VCaP (cell line): ENCODE measurements at regions not wholly inside any gene's neighbourhood (a gene's known extent, or its start where the extent isn't known, plus 50 kb on each side); places are given as distances from the start of the nearest gene placed in this dataset.
"Not testable (repeated sequence)": the region's sequence is repeated elsewhere in the genome, so short reads cannot be mapped to it uniquely, and the experiment has no call there.

Source experiments
- H3K27ac ChIP-seq: fragments of 450-650 bp; 2 replicates; pipeline ENCODE4 v1.5.1; 2017
- CTCF ChIP-seq: fragments of 450-650 bp; conservative IDR thresholded peaks from 2 replicates; pipeline ENCODE4 v1.5.1; 2017; ENCODE audit warnings: mild to moderate bottlenecking, moderate library complexity

DNA sequence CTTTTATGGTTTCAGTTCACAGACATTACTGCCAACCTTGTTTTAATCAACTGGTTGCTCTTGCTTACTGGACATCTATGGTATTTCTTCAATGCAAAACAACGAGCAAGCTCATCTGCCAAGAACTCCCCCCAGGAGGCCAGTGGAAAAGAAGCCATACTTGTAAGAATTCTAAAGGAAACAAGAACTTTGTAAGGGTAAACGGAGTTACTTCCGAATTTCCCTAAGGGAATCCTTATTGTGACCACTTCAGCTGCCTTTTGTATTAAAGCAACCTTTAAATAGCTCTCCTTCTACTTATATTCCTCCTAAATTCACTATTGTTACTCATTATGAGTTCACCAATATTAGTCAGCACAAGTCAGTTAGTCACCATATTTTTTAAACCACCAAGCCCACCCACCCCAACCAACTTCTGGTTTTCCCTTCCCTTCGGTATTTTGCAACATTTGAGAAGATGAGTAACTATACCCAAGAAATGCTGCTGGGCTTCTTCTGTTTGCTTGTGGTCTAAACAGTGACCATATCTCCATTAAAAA, 602.8 kb upstream of the DIPK2B start:
- no peak overlapping the region for H3K27ac ChIP-seq
- no peak for TF ChIP-seq CTCF

DNA sequence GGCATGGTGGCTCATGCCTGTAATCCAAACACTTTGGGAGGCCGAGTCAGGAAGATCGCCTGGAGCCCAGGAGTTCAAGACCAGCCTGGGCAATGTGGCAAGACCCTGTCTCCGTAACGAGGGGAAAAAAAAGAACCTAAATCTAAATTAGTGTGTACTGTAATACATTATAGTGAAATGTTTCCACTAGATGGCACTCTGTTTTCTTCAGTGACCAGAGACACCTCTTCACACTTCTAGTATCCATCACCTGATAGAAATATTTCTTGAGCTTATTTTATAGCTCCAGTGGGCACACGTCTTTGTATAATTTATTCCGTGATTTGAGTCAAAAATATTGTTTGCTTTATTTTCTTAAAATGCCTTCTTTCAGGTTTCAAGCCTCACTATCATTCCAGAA, 600.9 kb upstream of the DIPK2B start:
- H3K27ac ChIP-seq = no peak overlapping the region
- TF ChIP-seq CTCF = peak; percentile 64

DNA sequence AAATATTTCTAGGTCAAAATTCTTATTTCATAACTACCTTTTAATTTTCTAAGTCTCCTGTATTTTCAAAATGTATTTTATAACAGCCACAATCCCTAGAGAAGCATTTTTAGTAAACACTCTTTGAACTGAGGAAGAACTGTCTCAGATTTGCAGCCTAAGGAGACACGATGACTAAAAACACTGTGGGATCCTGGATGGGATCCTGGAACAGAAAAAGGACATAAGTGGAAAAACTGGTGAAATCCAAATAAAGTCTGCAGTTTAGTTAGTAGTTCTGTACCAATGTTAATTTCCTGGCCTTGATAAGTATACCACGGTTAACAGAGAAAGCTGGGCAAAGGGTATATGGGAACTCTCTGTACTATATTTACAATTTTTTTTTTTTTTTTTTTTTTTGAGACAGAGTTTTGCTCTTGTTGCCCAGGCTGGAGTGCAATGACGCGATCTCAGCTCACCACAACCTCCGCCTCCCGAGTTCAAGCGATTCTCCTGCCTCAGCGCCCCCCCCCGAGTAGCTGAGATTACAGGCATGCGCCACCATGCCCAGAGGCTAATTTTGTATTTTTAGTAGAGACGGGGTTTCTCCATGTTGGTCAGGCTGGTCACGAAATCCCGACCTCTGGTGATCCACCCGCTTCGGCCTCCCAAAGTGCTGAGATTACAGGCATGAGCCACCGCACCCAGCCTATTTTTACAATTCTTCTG, 600.2 kb upstream of the DIPK2B start:
- not testable (repeated sequence) for H3K27ac ChIP-seq

DNA sequence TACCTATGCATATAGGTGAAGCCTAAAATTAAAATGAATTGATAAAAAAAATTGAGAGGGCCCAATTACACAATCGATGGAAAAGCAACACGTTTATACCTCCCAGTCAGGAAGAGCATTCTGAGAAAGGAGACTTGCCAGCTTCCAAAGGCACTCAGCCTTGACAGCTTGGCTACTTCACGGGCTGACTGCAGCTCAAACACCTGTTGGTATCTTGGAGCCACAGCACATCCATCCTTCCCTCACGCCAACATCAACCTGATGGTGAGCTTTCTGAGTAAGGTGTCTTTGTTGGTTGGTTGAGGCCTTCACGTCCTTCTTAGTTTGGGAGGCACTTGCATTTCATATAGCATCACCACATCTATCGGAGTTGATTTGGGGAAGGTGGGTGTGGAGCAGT, 598.9 kb upstream of the DIPK2B start:
- no peak for TF ChIP-seq CTCF
- peak overlapping the region; percentile 53 for H3K27ac ChIP-seq

- no peak overlapping the region for H3K27ac ChIP-seq
- no peak for TF ChIP-seq CTCF
These were observed 594.9 kb upstream of the DIPK2B start for GRCh38 chrX:45795546-45795945.

GRCh38 chrX:45794995-45795337, 594.3 kb upstream of the DIPK2B start:
- no peak overlapping the region for H3K27ac ChIP-seq
- TF ChIP-seq CTCF = no peak

DNA sequence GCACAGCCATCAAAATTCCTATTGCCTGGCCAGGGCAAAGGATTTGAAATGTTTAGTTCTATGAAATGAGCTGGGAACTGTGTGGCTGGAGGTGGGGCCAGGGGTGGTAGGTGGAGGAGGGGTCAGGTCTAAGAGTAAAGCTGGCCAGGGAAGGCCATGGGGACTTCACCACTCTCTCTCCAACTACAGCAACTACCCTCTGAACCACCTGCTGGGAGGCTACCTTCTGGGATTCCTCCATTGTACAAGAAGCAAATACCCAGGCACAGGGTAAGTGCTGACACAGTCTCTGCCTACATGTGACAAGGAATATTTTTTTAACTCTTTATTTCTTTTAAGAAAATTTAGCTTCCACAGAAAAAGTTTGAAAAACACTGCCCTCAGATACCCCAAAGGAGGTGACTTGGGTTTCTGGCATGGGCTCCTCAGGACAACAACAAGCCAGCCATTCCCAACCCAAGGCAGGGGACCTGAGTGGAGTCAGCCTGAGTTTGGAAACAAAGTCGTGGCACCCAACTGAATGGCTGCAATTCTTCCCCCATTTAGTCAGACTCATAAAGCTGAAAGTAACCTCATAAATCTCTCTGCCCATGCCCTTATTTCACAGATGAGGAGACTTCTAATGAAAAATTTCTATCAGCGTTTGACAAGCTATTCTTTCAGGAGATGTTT, 593.8 kb upstream of the DIPK2B start:
- TF ChIP-seq CTCF = no peak
- H3K27ac ChIP-seq = no peak overlapping the region

GRCh38 chrX:45788941-45789348, 588.3 kb upstream of the DIPK2B start:
- TF ChIP-seq CTCF = no peak
- no peak overlapping the region for H3K27ac ChIP-seq
